ENCODE measurements at regions not wholly inside any gene's neighbourhood (a gene's known extent, or its start where the extent isn't known, plus 50 kb on each side); places are given as distances from the start of the nearest gene placed in this dataset.

DNA sequence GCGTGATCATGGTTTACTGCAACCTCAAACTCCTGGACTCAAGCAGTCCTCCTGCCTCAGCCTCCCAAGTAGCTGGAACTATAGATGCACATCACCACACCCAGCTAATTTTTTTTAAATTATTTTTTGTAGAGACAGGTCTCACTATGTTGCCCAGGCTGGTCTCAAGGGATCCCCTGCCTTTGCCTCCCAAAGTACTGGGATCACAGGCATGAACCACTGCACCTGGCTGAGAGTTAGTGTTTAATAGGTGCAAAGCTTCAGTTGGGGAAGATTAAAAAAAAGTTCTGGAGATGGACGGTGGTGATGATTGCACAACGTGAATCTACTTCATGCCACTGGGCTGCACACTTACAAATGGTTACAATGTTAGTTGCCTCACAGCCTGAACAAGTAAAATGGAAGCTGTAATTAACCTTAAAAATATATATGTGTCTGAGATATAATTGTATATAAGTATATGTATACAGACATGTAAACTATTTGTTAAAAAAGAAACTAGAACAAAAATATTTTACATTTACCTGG lies 106.4 kb upstream of the ZNF438 start:
- TF ChIP-seq, protein P1, sequence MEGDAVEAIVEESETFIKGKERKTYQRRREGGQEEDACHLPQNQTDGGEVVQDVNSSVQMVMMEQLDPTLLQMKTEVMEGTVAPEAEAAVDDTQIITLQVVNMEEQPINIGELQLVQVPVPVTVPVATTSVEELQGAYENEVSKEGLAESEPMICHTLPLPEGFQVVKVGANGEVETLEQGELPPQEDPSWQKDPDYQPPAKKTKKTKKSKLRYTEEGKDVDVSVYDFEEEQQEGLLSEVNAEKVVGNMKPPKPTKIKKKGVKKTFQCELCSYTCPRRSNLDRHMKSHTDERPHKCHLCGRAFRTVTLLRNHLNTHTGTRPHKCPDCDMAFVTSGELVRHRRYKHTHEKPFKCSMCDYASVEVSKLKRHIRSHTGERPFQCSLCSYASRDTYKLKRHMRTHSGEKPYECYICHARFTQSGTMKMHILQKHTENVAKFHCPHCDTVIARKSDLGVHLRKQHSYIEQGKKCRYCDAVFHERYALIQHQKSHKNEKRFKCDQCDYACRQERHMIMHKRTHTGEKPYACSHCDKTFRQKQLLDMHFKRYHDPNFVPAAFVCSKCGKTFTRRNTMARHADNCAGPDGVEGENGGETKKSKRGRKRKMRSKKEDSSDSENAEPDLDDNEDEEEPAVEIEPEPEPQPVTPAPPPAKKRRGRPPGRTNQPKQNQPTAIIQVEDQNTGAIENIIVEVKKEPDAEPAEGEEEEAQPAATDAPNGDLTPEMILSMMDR (IDR thresholded peaks at IDR 0.05) = no peak
- no peak for TF ChIP-seq POLR2A (IDR thresholded peaks at IDR 0.05)

Measured in uterus (tissue), 2 donors.